Hepatic stellate cell (primary cell): ENCODE measurements at regions not wholly inside any gene's neighbourhood (a gene's known extent, or its start where the extent isn't known, plus 50 kb on each side); places are given as distances from the start of the nearest gene placed in this dataset.
"Not testable (repeated sequence)": the region's sequence is repeated elsewhere in the genome, so short reads cannot be mapped to it uniquely, and the experiment has no call there.

Experiments used
- DNase-seq: peaks from one replicate; pipeline ENCODE4 v3.0.0; 2011; ENCODE audit warnings: low spot score

GRCh38 chr9:106110483-106110882 is 416.1 kb downstream of the TMEM38B start:
- DNase-seq, result no peak

GRCh38 chr9:106111039-106111730 is 416.8 kb downstream of the TMEM38B start:
- no peak for DNase-seq

GRCh38 chr9:106112935-106113334 is 418.6 kb downstream of the TMEM38B start:
- DNase-seq, result no peak

- no peak for DNase-seq
These were observed 424.8 kb downstream of the TMEM38B start for GRCh38 chr9:106119176-106119575.

- DNase-seq, result no peak
These were observed 425.7 kb downstream of the TMEM38B start for GRCh38 chr9:106120071-106120470.

GRCh38 chr9:106127776-106128175 is 433.4 kb downstream of the TMEM38B start:
- no peak for DNase-seq

- DNase-seq, result no peak
These were observed 436.0 kb downstream of the TMEM38B start for GRCh38 chr9:106130374-106130773.

- no peak for DNase-seq
These were observed 449.4 kb downstream of the TMEM38B start for GRCh38 chr9:106143781-106144180.

GRCh38 chr9:106146066-106146840 is 451.9 kb downstream of the TMEM38B start:
- DNase-seq, result no peak

- no peak for DNase-seq
These were observed 452.5 kb downstream of the TMEM38B start for GRCh38 chr9:106146886-106147285.

- no peak for DNase-seq
These were observed 455.6 kb downstream of the TMEM38B start for GRCh38 chr9:106149956-106150355.

- DNase-seq, result no peak
These were observed 462.1 kb downstream of the TMEM38B start for GRCh38 chr9:106156465-106156864.

GRCh38 chr9:106172265-106172664 is 477.9 kb downstream of the TMEM38B start:
- DNase-seq, result no peak

- DNase-seq, result no peak
These were observed 480.0 kb downstream of the TMEM38B start for GRCh38 chr9:106174346-106174745.

GRCh38 chr9:106177216-106177615 is 482.9 kb downstream of the TMEM38B start:
- no peak for DNase-seq

GRCh38 chr9:106179191-106179590 is 484.9 kb downstream of the TMEM38B start:
- DNase-seq, result no peak

GRCh38 chr9:106203815-106204516 is 509.6 kb downstream of the TMEM38B start:
- not testable (repeated sequence) for DNase-seq

GRCh38 chr9:106207298-106207697 is 513.0 kb downstream of the TMEM38B start:
- no peak for DNase-seq

- no peak for DNase-seq
These were observed 524.1 kb downstream of the TMEM38B start for GRCh38 chr9:106218427-106218826.

- no peak for DNase-seq
These were observed 524.5 kb downstream of the TMEM38B start for GRCh38 chr9:106218854-106219253.

- DNase-seq, result no peak
These were observed 526.1 kb downstream of the TMEM38B start for GRCh38 chr9:106220415-106220814.

GRCh38 chr9:106228861-106229260 is 534.5 kb downstream of the TMEM38B start:
- no peak for DNase-seq

- no peak for DNase-seq
These were observed 538.8 kb downstream of the TMEM38B start for GRCh38 chr9:106233116-106233515.
